HG03066 (cell line): ENCODE measurements at regions not wholly inside any gene's neighbourhood (a gene's known extent, or its start where the extent isn't known, plus 50 kb on each side); places are given as distances from the start of the nearest gene placed in this dataset.

Experiments used
- ATAC-seq: cut with Tn5 transposase; IDR thresholded peaks from one replicate; pipeline ENCODE4 v1.9.1; 2021; ENCODE audit warnings: low read depth; ENCODE audit not compliant: unreplicated experiment

DNA sequence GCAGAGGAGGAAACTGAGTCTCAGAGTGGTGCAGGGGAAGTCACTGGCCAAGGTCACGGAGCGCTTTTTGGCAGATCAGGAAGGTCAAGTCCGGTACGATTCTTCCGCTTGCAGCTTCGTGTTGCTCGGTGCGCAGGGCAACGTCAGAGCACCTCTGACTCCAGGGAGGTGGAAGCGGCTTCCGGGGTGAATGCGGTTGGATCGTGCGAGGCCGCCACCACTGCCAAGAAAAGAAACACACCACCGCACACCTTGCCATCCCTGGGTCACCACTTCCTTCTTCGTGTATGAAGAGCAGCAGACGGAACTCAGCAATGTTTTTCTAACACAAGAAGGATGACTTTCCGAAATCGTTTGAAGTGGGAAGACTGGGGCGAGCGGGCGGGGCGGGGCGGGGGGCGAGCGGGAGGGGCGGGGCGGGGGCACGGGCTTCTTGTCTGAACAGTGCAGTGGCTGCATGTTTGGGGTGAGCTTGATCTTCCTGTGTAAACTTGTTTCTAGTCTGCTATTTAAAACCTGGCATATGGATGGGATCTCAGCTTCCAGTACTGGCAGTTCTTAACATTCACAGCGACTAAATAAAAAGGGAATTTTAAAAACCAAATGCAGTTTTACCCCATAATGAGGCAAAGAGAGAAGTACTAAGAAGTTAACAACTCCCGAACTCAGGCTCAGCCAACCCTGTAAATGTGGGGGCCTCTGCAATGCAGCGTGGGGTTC is 300.0 kb downstream of the RRAGC start:
- peak; percentile 77 for ATAC-seq

- ATAC-seq, result peak; percentile 36
Measured at GRCh38 chr1:38558500-38559445, 300.8 kb downstream of the RRAGC start.

DNA sequence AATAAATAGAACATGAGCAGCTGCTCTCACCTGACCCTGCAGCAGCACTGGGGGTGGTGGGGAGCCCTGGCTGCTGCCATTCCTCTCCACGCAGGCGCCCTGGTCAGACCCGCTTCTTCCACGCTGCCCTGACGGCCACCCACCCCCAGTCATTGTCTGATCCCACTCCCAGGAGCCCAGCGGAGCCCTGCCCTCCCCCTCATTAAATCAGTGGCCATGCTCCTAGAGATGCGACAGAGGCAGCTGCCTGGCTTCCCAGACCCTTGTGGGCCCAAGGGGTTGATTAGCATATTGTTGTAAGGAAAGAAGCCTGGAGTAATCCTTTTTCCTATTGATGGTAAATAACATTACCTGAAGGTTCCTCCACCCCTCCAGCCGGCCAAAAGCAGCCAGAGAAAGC is 301.5 kb downstream of the RRAGC start:
- ATAC-seq, result no peak

GRCh38 chr1:38555594-38555993 is 304.0 kb downstream of the RRAGC start:
- no peak for ATAC-seq

- ATAC-seq, result no peak
Measured at GRCh38 chr1:38555130-38555529, 304.4 kb downstream of the RRAGC start.

DNA sequence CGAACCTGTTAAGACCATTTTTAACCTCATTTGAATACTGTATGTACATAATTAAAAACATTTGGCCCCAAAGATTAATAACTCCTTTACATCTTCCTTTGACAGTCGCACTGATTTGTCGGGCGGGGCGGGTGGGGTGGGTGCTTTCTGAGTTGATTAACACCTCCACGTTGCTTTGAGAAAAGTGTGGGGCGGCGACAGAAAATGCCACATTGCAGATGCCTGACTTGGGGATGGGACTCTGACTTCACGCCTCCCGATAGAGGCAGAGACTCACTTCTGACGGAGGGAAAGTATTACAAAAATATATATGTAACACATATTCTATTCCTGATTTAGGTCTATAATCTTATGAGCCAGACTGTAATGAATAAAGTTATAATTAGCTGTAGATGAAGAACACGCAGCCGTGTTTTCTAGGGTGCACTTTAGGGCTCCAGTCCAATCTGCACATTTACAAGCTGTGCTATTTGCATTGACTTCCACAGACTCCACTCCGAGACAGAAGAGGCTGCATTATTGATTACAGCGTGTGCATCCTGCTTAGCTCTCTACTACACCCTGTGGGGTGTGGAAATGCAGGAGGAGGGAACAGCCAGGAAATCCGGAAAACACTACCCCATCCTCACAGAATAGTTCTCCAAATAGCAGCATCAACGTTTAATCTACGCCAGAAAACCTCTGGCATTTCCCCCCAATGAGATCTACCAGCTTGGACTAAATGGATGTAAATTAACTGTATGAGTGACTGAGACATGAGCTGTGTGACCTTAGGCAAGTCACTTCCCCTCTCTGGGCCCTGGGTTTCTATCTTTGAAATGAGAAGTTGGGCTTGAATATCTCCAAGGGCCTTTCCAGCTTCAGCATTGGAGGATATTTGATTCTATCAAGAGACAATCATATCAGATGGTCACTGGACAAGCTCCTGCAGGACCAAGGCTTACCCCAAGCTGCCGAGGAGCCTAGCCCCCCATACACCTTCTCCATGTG is 308.0 kb downstream of the RRAGC start:
- ATAC-seq, result no peak

DNA sequence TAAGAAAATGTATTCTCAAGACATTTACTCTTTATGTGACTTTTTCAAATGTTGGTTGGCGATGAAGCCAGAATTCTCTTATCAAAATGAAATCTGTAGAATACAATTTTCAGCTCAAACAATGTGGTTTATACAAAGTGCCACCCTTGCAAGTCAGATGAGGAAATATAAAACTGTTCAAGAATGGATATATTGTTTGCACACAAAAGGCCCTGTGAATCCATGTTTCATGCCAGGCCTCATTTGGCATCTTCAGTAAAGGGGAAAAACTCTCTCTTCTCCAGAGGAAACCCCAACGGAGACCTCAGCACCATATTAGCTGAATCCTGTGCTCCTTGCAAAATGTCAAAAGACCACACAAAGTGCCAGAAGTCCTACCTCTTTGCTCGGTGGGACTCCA is 310.4 kb downstream of the RRAGC start:
- ATAC-seq, result no peak

GRCh38 chr1:38547321-38547720 is 312.3 kb downstream of the RRAGC start:
- ATAC-seq, result no peak

GRCh38 chr1:38546636-38547035 is 312.9 kb downstream of the RRAGC start:
- ATAC-seq, result no peak

- no peak for ATAC-seq
Measured at GRCh38 chr1:38541223-38541622, 318.3 kb downstream of the RRAGC start.

DNA sequence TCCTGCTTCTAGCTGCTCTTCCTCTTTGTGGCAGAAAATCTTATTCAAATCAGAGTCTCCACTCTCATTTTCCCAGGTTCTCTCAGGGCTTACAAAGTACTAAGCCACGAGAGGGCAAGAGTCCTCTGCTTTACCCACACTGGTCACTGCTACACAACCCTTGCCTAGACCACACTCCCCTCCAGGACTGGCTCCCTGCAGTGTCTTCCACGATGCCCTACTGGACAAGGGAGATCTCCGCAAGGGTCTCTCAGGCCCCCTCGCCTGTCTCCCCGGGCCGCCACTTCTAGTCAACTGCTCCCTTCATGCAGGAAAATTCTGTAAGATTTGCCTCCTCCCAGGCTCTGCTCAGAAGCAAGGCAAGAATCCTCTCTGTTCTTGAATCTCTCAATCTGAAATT is 319.6 kb downstream of the RRAGC start:
- no peak for ATAC-seq

DNA sequence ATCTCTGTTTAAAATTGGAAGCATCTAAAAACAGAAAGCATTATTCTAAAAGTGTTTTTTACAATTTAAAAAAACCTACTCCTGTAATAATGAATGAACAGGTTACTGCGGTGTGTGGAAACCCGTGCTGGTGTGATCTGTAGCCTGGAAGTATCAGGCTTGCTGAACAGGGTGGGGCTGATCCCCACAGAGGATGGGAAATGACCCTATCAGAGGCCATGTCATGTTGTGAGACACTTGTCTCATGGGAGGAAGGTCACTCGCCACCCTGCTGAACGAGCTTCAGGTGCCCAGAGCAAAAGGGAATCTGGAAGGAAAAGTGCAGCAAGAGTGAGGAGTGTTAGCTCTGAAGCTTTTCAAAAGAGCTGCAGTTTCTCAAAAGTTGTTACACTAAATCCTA is 320.7 kb downstream of the RRAGC start:
- ATAC-seq, result no peak

DNA sequence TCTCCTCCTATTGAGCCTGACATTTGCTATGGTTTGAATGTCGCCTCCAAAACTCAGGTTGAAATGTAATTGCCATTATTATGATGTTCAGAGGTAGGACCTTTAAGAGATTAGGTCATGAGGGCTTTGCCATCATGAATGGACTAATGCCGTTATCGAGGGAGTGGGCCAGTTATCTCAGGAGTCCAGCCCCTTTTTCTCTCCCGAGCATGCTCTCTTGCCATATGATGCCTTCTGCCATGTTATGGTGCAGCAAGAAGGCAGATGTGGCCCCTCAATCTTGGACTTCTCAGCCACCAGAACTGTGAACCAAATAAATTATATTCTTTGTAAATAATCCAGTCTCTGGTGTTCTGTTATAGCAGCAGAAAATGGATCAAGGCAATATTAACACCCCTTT is 323.5 kb downstream of the RRAGC start:
- ATAC-seq, result no peak

GRCh38 chr1:38534473-38534823 is 325.1 kb downstream of the RRAGC start:
- ATAC-seq, result no peak

- ATAC-seq, result no peak
Measured at GRCh38 chr1:38533772-38534472, 325.6 kb downstream of the RRAGC start.

DNA sequence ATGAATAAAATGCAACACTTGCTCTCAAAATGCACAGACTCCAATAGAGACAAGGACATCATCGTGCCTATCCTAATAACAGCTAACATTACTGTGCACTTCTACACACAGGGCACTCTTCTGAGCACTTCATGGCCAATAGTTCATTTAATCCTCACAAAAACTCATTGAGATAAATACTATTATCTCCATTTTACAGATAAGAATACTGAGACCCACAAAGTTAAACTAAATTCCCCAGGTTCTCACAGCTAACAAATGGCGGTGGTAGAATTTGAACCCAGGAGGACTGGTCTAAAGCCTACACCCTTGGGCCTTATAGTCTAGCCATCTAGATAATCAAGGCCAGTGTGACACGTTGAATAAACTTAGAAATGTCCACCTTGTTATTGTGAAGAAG is 328.6 kb downstream of the RRAGC start:
- ATAC-seq, result no peak

GRCh38 chr1:38529946-38530345 is 329.6 kb downstream of the RRAGC start:
- ATAC-seq, result no peak

DNA sequence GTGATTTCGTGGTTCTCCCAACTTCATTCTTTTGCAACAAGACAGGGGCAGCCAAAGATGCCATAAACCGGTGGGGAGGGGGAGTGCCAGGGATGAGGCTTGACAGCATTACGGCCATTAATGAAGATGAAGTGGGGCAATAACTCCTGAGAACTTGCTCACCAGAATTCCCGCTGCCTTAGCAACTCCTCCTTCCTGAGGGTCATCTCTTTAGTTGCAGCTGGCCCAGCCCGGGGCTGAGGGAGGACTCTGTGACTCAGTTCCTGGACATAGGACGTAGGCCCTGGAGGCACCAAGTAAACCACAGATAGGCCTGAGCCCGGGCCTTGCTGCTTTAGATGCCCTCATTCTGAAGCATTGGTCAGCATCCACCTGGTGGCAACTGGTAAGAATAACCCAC is 330.2 kb downstream of the RRAGC start:
- no peak for ATAC-seq

DNA sequence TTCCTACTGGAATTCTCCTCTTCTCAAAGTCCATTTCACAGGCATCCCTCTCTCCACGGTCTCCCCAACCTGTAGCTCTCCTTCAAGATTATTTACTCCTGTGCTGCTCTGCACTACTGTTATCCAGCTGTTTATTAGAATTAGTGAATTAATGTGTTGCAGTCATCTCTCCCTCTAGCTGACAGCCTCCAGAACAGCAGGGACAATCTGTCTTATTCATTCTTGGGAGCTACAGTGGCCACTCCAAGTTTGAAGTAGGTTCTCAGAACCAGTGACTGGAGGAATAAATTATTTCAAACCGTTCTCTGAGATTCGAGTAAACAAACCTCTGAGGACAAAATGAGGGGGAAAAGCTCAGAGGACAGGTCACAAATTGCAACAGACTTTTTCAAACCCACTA is 330.9 kb downstream of the RRAGC start:
- ATAC-seq, result no peak

- ATAC-seq, result peak; percentile 94
Measured at GRCh38 chr1:38527373-38527966, 332.1 kb downstream of the RRAGC start.
